ENCODE measurements at regions not wholly inside any gene's neighbourhood (a gene's known extent, or its start where the extent isn't known, plus 50 kb on each side); places are given as distances from the start of the nearest gene placed in this dataset.

GRCh38 chr1:118396829-118397495 is 211.9 kb upstream of the SPAG17 start:
- H2AFZ ChIP-seq: no peak overlapping the region
- H3K4me1 ChIP-seq: no peaks in the 10 kb centered on the region
- H3K27ac ChIP-seq: no peak overlapping the region
- no peak overlapping the region for H3K4me2 ChIP-seq (ENCODE audit: low read length)
- no peak overlapping the region for H3K4me3 ChIP-seq (ENCODE audit: low read depth, low read length)
- no peaks in the 10 kb centered on the region for H3K27me3 ChIP-seq (ENCODE audit: control insufficient read depth, insufficient read depth, low read length)
- H3K9me3 ChIP-seq (ENCODE audit: control insufficient read depth, low read length): no peaks in the 10 kb centered on the region
- no peak overlapping the region for H3K9ac ChIP-seq
- TF ChIP-seq CTCF (IDR thresholded peaks at IDR 0.05): no peak
- H3K79me2 ChIP-seq: no peaks in the 10 kb centered on the region
- no peaks in the 10 kb centered on the region for H3K36me3 ChIP-seq (ENCODE audit: control insufficient read depth, insufficient read depth, low read length)

- Histone ChIP-seq H3K9me3 (ENCODE audit: control insufficient read depth, low read length) (no peaks in the 10 kb centered on the region), H3K27me3 (ENCODE audit: control insufficient read depth, insufficient read depth, low read length) (no peaks in the 10 kb centered on the region), H3K79me2 (no peaks in the 10 kb centered on the region), H3K36me3 (ENCODE audit: control insufficient read depth, insufficient read depth, low read length) (no peaks in the 10 kb centered on the region), H2AFZ (no peak overlapping the region), H3K4me3 (ENCODE audit: low read depth, low read length) (no peak overlapping the region), H3K9ac (no peak overlapping the region), H3K4me2 (ENCODE audit: low read length) (no peak overlapping the region), H3K27ac (no peak overlapping the region), H3K4me1 (no peaks in the 10 kb centered on the region)
- no peak for TF ChIP-seq CTCF (IDR thresholded peaks at IDR 0.05)
These were observed 211.3 kb upstream of the SPAG17 start for GRCh38 chr1:118396279-118396678.

- H3K4me2 ChIP-seq (ENCODE audit: low read length): no peak overlapping the region
- no peaks in the 10 kb centered on the region for H3K79me2 ChIP-seq
- no peak for TF ChIP-seq CTCF (IDR thresholded peaks at IDR 0.05)
- no peak overlapping the region for H3K9ac ChIP-seq
- H3K9me3 ChIP-seq (ENCODE audit: control insufficient read depth, low read length): no peaks in the 10 kb centered on the region
- no peaks in the 10 kb centered on the region for H3K36me3 ChIP-seq (ENCODE audit: control insufficient read depth, insufficient read depth, low read length)
- no peak overlapping the region for H2AFZ ChIP-seq
- H3K4me3 ChIP-seq (ENCODE audit: low read depth, low read length): no peak overlapping the region
- H3K4me1 ChIP-seq: no peaks in the 10 kb centered on the region
- no peaks in the 10 kb centered on the region for H3K27me3 ChIP-seq (ENCODE audit: control insufficient read depth, insufficient read depth, low read length)
- H3K27ac ChIP-seq: no peak overlapping the region
These were observed 210.5 kb upstream of the SPAG17 start for GRCh38 chr1:118395430-118395991.

GRCh38 chr1:118390955-118391354 is 205.9 kb upstream of the SPAG17 start:
- H2AFZ ChIP-seq: no peak overlapping the region
- H3K36me3 ChIP-seq (ENCODE audit: control insufficient read depth, insufficient read depth, low read length): no peaks in the 10 kb centered on the region
- H3K9me3 ChIP-seq (ENCODE audit: control insufficient read depth, low read length): no peaks in the 10 kb centered on the region
- no peak for TF ChIP-seq CTCF (IDR thresholded peaks at IDR 0.05)
- H3K9ac ChIP-seq: no peak overlapping the region
- H3K27me3 ChIP-seq (ENCODE audit: control insufficient read depth, insufficient read depth, low read length): no peaks in the 10 kb centered on the region
- no peak overlapping the region for H3K27ac ChIP-seq
- no peaks in the 10 kb centered on the region for H3K4me1 ChIP-seq
- no peaks in the 10 kb centered on the region for H3K79me2 ChIP-seq
- no peak overlapping the region for H3K4me2 ChIP-seq (ENCODE audit: low read length)
- H3K4me3 ChIP-seq (ENCODE audit: low read depth, low read length): no peak overlapping the region

Measured in parathyroid adenoma (tissue), 2 donors.